ENCODE measurements at regions not wholly inside any gene's neighbourhood (a gene's known extent, or its start where the extent isn't known, plus 50 kb on each side); places are given as distances from the start of the nearest gene placed in this dataset.

DNA sequence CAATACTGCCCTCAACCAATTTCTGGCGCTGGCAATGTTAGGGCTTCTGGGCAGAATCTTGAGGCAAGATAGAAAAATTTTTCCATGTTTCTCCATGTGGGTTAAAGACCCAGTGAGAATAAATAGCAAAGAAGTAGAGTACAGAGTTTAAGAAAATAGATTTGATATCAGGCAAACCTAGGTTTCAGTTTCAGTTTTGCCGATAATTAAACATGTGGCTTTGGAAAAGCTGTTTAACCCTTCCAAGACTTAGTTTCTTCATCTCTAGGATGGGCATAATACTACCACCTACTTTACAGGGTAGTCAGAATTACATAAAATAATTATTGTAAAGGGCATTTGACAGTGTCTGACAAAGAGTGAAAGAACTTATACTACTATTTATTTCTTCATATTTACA is 360.4 kb downstream of the PCNX1 start:
- TF ChIP-seq, protein P1, sequence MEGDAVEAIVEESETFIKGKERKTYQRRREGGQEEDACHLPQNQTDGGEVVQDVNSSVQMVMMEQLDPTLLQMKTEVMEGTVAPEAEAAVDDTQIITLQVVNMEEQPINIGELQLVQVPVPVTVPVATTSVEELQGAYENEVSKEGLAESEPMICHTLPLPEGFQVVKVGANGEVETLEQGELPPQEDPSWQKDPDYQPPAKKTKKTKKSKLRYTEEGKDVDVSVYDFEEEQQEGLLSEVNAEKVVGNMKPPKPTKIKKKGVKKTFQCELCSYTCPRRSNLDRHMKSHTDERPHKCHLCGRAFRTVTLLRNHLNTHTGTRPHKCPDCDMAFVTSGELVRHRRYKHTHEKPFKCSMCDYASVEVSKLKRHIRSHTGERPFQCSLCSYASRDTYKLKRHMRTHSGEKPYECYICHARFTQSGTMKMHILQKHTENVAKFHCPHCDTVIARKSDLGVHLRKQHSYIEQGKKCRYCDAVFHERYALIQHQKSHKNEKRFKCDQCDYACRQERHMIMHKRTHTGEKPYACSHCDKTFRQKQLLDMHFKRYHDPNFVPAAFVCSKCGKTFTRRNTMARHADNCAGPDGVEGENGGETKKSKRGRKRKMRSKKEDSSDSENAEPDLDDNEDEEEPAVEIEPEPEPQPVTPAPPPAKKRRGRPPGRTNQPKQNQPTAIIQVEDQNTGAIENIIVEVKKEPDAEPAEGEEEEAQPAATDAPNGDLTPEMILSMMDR (IDR thresholded peaks at IDR 0.05) = no peak
- no peak for TF ChIP-seq POLR2A (IDR thresholded peaks at IDR 0.05)
